ENCODE measurements at regions not wholly inside any gene's neighbourhood (a gene's known extent, or its start where the extent isn't known, plus 50 kb on each side); places are given as distances from the start of the nearest gene placed in this dataset.

GRCh38 chrX:14164828-14165227 lies 135.1 kb upstream of the GEMIN8 start:
- TF ChIP-seq CTCF (IDR thresholded peaks at IDR 0.05): no peak
- no peak for TF ChIP-seq EZH2 (IDR thresholded peaks at IDR 0.05)
- TF ChIP-seq EZH2phosphoT487 (IDR thresholded peaks at IDR 0.05): no peak
